GM23338 (cell line): ENCODE measurements at regions not wholly inside any gene's neighbourhood (a gene's known extent, or its start where the extent isn't known, plus 50 kb on each side); places are given as distances from the start of the nearest gene placed in this dataset.

Experiments used
- ATAC-seq: fragments of 200-7000 bp; cut with Tn5 transposase; 3 replicates; pipeline ENCODE4 v1.9.1; 2020
- DNase-seq: peaks from one replicate; pipeline ENCODE4 v3.0.0-alpha.2; 2015; ENCODE audit warnings: low spot score
- H2AFZ ChIP-seq: fragments of 200-600 bp; sonication (generic); 2 replicates; pipeline ENCODE4 v1.8.0; 2016; ENCODE audit warnings: antibody characterized with exemption, mild to moderate bottlenecking, moderate library complexity
- H3F3A ChIP-seq: fragments of 200-600 bp; sonication (generic); replicated peaks from 2 replicates; pipeline ENCODE4 v1.8.0; 2017; ENCODE audit warnings: antibody characterized with exemption, mixed run types, low read depth
- H3K27ac ChIP-seq: fragments of 200-600 bp; sonication (generic); 2 replicates; pipeline ENCODE4 v1.6.1; 2016; ENCODE audit warnings: low read depth
- H3K27me3 ChIP-seq: fragments of 200-600 bp; sonication (generic); 2 replicates; pipeline ENCODE4 v1.8.0; 2016; ENCODE audit warnings: mild to moderate bottlenecking, mixed run types, moderate library complexity; ENCODE audit not compliant: insufficient read depth
- H3K36me3 ChIP-seq: fragments of 200-600 bp; sonication (generic); 2 replicates; pipeline ENCODE4 v1.8.0; 2016; ENCODE audit warnings: mild to moderate bottlenecking; ENCODE audit not compliant: insufficient read depth
- H3K4me1 ChIP-seq: fragments of 200-600 bp; sonication (generic); 2 replicates; pipeline ENCODE4 v1.8.0; 2016; ENCODE audit warnings: mild to moderate bottlenecking, moderate library complexity; ENCODE audit not compliant: insufficient read depth
- H3K4me2 ChIP-seq: fragments of 200-600 bp; sonication (generic); 2 replicates; pipeline ENCODE4 v1.7.1; 2017; ENCODE audit warnings: mixed run types
- H3K4me3 ChIP-seq: fragments of 200-600 bp; sonication (generic); 2 replicates; pipeline ENCODE4 v1.6.1; 2016; ENCODE audit warnings: mixed run types
- H3K79me2 ChIP-seq: fragments of 200-600 bp; sonication (generic); replicated peaks from 2 replicates; pipeline ENCODE4 v1.8.0; 2017; ENCODE audit warnings: mild to moderate bottlenecking; ENCODE audit not compliant: insufficient read depth
- H3K9me2 ChIP-seq: fragments of 200-600 bp; sonication (generic); 2 replicates; pipeline ENCODE4 v1.8.0; 2017; ENCODE audit not compliant: insufficient read depth
- H4K20me1 ChIP-seq: fragments of 200-600 bp; sonication (generic); replicated peaks from 2 replicates; pipeline ENCODE4 v1.8.0; 2017; ENCODE audit warnings: mild to moderate bottlenecking; ENCODE audit not compliant: insufficient read depth
- H3K27ac Mint-ChIP-seq: 2 replicates; pipeline ENCODE4 v1.8.0; 2020; ENCODE audit warnings: inconsistent platforms, mild to moderate bottlenecking, moderate library complexity, mixed read lengths
- H3K27me3 Mint-ChIP-seq: 3 replicates; pipeline ENCODE4 v1.8.0; 2022; ENCODE audit warnings: low read depth, mild to moderate bottlenecking, moderate library complexity, mixed read lengths, inconsistent platforms; ENCODE audit not compliant: insufficient read depth, poor library complexity
- H3K36me3 Mint-ChIP-seq: 3 replicates; pipeline ENCODE4 v1.8.0; 2021; ENCODE audit warnings: low read depth, mild to moderate bottlenecking, inconsistent platforms, moderate library complexity, mixed read lengths
- H3K4me1 Mint-ChIP-seq: 3 replicates; pipeline ENCODE4 v1.8.0; 2020; ENCODE audit warnings: mild to moderate bottlenecking, inconsistent platforms, mixed read lengths
- H3K4me3 Mint-ChIP-seq: 3 replicates; pipeline ENCODE4 v1.8.0; 2021; ENCODE audit warnings: moderate library complexity, mild to moderate bottlenecking, inconsistent platforms, mixed read lengths
- H3K9me3 Mint-ChIP-seq: 3 replicates; pipeline ENCODE4 v1.8.0; 2020; ENCODE audit warnings: moderate library complexity, mild to moderate bottlenecking, inconsistent platforms, mixed read lengths
- CREB1 ChIP-seq: fragments of 250-450 bp; sonication (Bioruptor Pico); IDR thresholded peaks from 2 replicates; pipeline ENCODE4 v1.5.0; 2020; ENCODE audit warnings: low read depth, mild to moderate bottlenecking, moderate library complexity
- EZH2 ChIP-seq: fragments of 200-600 bp; sonication (generic); IDR thresholded peaks from one replicate; pipeline ENCODE4 v1.8.0; 2017; ENCODE audit warnings: antibody characterized with exemption, mild to moderate bottlenecking, low read depth; ENCODE audit not compliant: unreplicated experiment
- EZH2phosphoT487 ChIP-seq: fragments of 200-600 bp; sonication (generic); IDR thresholded peaks from one replicate; pipeline ENCODE4 v1.8.1; 2018; ENCODE audit warnings: antibody characterized with exemption; ENCODE audit not compliant: unreplicated experiment
- JUNB ChIP-seq: IDR thresholded peaks from one replicate; pipeline ENCODE4 v1.6.1; 2016; ENCODE audit warnings: antibody characterized with exemption; ENCODE audit not compliant: unreplicated experiment
- NANOG ChIP-seq: IDR thresholded peaks from 2 replicates; pipeline ENCODE4 v1.6.1; 2016; ENCODE audit warnings: antibody characterized with exemption, borderline replicate concordance
- POLR2AphosphoS5 ChIP-seq: IDR thresholded peaks from 2 replicates; pipeline ENCODE4 v1.6.1; 2016; ENCODE audit warnings: antibody characterized with exemption, low read depth
- STAT1 ChIP-seq: IDR thresholded peaks from one replicate; pipeline ENCODE4 v1.6.1; 2016; ENCODE audit warnings: antibody characterized with exemption; ENCODE audit not compliant: unreplicated experiment
- ZNF114 ChIP-seq: fragments of 250-450 bp; sonication (Bioruptor Pico); IDR thresholded peaks from 2 replicates; pipeline ENCODE4 v1.5.0; 2020; ENCODE audit warnings: mild to moderate bottlenecking, moderate library complexity
- ZNF331 ChIP-seq: fragments of 250-450 bp; sonication (Bioruptor Pico); IDR thresholded peaks from 2 replicates; pipeline ENCODE4 v1.5.0; 2020; ENCODE audit warnings: low read depth, mild to moderate bottlenecking, moderate library complexity
- TF ChIP-seq, protein P1 (sequence below): IDR thresholded peaks from 2 replicates; pipeline ENCODE4 v1.6.1; 2016; ENCODE audit warnings: antibody characterized with exemption
- TF ChIP-seq, protein P2 (sequence below), 2 experiments: fragments of 200-600 bp in 1 of 2; sonication (generic) in 1 of 2; conservative IDR thresholded peaks; 2 replicates each; pipeline versions ENCODE4 v1.5.1 to v1.6.1; 2016 to 2017; ENCODE audit warnings: antibody characterized with exemption in 2 of 2, low read depth in 2 of 2, mild to moderate bottlenecking in 2 of 2, moderate library complexity in 1 of 2
- TF ChIP-seq, protein P3 (sequence below): IDR thresholded peaks from one replicate; pipeline ENCODE4 v1.6.1; 2018; ENCODE audit warnings: antibody characterized with exemption; ENCODE audit not compliant: unreplicated experiment

DNA sequence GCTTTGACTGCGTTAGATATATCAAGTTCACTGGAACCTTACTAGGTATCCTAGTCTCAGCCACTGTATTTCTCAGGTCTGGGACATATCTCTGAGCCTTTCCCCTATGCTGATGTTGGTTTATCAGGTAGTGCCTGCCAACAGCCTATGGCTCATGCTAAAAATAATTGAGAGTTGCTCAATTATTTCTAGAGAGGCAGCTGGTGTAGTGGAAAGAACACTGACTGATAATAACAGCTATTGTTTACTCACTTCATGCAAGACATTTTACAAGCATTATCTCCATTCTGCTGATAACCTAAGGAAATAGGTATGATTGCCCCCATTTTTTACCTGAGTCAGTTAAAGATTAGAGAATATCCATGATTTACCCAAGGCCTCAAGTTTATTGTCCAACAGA lies 231.4 kb downstream of the LRRN1 start:
- Histone ChIP-seq H3K27me3 (no peaks in the 10 kb centered on the region), H3K79me2 (no peaks in the 10 kb centered on the region), H3K4me1 (no peaks in the 10 kb centered on the region), H3K36me3 (no peaks in the 10 kb centered on the region), H4K20me1 (no peaks in the 10 kb centered on the region; the same call in 1 of the 2 replicates), H3F3A (no peaks in the 10 kb centered on the region), H3K4me2 (no peak overlapping the region), H3K4me3 (no peak overlapping the region), H2AFZ (no peak overlapping the region), H3K27ac (no peak overlapping the region), H3K9me2 (no peaks in the 10 kb centered on the region; the same call in 1 of the 2 replicates)
- Mint-ChIP-seq H3K27ac (no peak overlapping the region), H3K4me3 (no peak overlapping the region), H3K27me3 (no peaks in the 10 kb centered on the region), H3K4me1 (no peaks in the 10 kb centered on the region), H3K36me3 (no peaks in the 10 kb centered on the region; the same call in 2 of the 3 replicates), H3K9me3 (peaks cover 44% of the 10 kb centered on the region)
- TF ChIP-seq JUNB: no peak
- no peak for TF ChIP-seq POLR2AphosphoS5
- TF ChIP-seq, protein P1, sequence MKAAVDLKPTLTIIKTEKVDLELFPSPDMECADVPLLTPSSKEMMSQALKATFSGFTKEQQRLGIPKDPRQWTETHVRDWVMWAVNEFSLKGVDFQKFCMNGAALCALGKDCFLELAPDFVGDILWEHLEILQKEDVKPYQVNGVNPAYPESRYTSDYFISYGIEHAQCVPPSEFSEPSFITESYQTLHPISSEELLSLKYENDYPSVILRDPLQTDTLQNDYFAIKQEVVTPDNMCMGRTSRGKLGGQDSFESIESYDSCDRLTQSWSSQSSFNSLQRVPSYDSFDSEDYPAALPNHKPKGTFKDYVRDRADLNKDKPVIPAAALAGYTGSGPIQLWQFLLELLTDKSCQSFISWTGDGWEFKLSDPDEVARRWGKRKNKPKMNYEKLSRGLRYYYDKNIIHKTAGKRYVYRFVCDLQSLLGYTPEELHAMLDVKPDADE: no peak
- no peak for DNase-seq
- ATAC-seq: no peak

DNA sequence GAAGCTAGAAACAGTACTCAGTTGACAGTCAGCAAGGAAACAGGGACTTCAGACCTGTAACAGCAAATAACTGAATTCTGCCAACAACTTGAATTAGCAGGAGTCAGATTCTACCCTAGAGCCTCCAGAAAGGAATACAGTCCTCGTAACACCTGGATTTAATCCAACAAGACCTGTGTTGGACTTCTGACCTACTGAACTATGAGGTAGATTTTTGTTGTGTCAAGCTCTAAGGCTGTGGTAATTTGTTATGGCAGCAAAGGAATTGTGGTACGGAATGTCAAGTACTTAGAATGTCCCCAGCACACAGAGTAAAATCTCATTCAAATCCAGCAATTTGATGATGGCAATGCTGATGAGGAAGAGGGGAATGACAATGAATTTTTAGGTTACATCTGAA lies 234.1 kb downstream of the LRRN1 start:
- Histone ChIP-seq H3K9me2 (no peaks in the 10 kb centered on the region; the same call in 1 of the 2 replicates), H3K36me3 (no peaks in the 10 kb centered on the region), H2AFZ (no peak overlapping the region), H3F3A (no peaks in the 10 kb centered on the region), H3K4me1 (no peaks in the 10 kb centered on the region), H3K79me2 (no peaks in the 10 kb centered on the region), H3K4me3 (no peak overlapping the region), H4K20me1 (no peaks in the 10 kb centered on the region; the same call in 1 of the 2 replicates), H3K27ac (no peak overlapping the region), H3K4me2 (no peak overlapping the region), H3K27me3 (no peaks in the 10 kb centered on the region)
- Mint-ChIP-seq H3K27ac (no peak overlapping the region), H3K9me3 (peaks cover 66% of the 10 kb centered on the region), H3K4me1 (no peaks in the 10 kb centered on the region), H3K36me3 (no peaks in the 10 kb centered on the region; the same call in 2 of the 3 replicates), H3K27me3 (peaks cover 1% of the 10 kb centered on the region), H3K4me3 (no peak overlapping the region)
- ATAC-seq (no peak), DNase-seq (no peak)
- TF ChIP-seq JUNB: no peak
- TF ChIP-seq ZNF331 (CRISPR knock-in tag): no peak
- TF ChIP-seq, protein P2, sequence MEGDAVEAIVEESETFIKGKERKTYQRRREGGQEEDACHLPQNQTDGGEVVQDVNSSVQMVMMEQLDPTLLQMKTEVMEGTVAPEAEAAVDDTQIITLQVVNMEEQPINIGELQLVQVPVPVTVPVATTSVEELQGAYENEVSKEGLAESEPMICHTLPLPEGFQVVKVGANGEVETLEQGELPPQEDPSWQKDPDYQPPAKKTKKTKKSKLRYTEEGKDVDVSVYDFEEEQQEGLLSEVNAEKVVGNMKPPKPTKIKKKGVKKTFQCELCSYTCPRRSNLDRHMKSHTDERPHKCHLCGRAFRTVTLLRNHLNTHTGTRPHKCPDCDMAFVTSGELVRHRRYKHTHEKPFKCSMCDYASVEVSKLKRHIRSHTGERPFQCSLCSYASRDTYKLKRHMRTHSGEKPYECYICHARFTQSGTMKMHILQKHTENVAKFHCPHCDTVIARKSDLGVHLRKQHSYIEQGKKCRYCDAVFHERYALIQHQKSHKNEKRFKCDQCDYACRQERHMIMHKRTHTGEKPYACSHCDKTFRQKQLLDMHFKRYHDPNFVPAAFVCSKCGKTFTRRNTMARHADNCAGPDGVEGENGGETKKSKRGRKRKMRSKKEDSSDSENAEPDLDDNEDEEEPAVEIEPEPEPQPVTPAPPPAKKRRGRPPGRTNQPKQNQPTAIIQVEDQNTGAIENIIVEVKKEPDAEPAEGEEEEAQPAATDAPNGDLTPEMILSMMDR (conservative IDR thresholded peaks at IDR 0.05; ENCODE audit: low read depth in 2 of 2): no peak
- no peak for TF ChIP-seq CREB1
- TF ChIP-seq ZNF114 (CRISPR knock-in tag): no peak
- TF ChIP-seq, protein P3, sequence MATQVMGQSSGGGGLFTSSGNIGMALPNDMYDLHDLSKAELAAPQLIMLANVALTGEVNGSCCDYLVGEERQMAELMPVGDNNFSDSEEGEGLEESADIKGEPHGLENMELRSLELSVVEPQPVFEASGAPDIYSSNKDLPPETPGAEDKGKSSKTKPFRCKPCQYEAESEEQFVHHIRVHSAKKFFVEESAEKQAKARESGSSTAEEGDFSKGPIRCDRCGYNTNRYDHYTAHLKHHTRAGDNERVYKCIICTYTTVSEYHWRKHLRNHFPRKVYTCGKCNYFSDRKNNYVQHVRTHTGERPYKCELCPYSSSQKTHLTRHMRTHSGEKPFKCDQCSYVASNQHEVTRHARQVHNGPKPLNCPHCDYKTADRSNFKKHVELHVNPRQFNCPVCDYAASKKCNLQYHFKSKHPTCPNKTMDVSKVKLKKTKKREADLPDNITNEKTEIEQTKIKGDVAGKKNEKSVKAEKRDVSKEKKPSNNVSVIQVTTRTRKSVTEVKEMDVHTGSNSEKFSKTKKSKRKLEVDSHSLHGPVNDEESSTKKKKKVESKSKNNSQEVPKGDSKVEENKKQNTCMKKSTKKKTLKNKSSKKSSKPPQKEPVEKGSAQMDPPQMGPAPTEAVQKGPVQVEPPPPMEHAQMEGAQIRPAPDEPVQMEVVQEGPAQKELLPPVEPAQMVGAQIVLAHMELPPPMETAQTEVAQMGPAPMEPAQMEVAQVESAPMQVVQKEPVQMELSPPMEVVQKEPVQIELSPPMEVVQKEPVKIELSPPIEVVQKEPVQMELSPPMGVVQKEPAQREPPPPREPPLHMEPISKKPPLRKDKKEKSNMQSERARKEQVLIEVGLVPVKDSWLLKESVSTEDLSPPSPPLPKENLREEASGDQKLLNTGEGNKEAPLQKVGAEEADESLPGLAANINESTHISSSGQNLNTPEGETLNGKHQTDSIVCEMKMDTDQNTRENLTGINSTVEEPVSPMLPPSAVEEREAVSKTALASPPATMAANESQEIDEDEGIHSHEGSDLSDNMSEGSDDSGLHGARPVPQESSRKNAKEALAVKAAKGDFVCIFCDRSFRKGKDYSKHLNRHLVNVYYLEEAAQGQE: no peak
- no peak for TF ChIP-seq NANOG
- no peak for TF ChIP-seq EZH2phosphoT487
- TF ChIP-seq, protein P1: no peak
- no peak for TF ChIP-seq POLR2AphosphoS5
- no peak for TF ChIP-seq STAT1
- no peak for TF ChIP-seq EZH2
